Breast epithelium (tissue), 4 donors: ENCODE measurements at regions not wholly inside any gene's neighbourhood (a gene's known extent, or its start where the extent isn't known, plus 50 kb on each side); places are given as distances from the start of the nearest gene placed in this dataset.
"Not testable (repeated sequence)": the region's sequence is repeated elsewhere in the genome, so short reads cannot be mapped to it uniquely, and the experiment has no call there.

Experiments
- DNase-seq, 2 donors: peaks; one replicate each; pipeline ENCODE4 v3.0.0-alpha.2; 2019; ENCODE audit warnings: low spot score in 2 of 2
- H3K27ac ChIP-seq, 2 donors: fragments of 200-600 bp; sonication (generic) in 1 of 2; one replicate each; pipeline ENCODE4 v1.5.1; 2016 to 2019; ENCODE audit warnings: mild to moderate bottlenecking in 1 of 2
- H3K27me3 ChIP-seq, 2 donors: fragments of 200-600 bp; sonication (generic) in 1 of 2; one replicate each; pipeline versions ENCODE4 v1.5.1 to v1.6.0; 2017 to 2019; ENCODE audit warnings: control low read depth in 1 of 2, mild to moderate bottlenecking in 1 of 2
- H3K36me3 ChIP-seq: fragments of 200-600 bp; one replicate; pipeline ENCODE4 v1.5.1; 2019
- H3K4me1 ChIP-seq, 2 donors: fragments of 200-600 bp; sonication (generic); one replicate each; pipeline ENCODE4 v1.5.1; 2016 to 2019; ENCODE audit warnings: control low read depth in 1 of 2
- H3K4me3 ChIP-seq, 3 donors: fragments of 200-600 bp; sonication (generic); 1 replicate in 2 of 3; 2 replicates in 1 of 3; pipeline ENCODE4 v1.5.1; 2016 to 2019; ENCODE audit warnings: mild to moderate bottlenecking in 3 of 3, moderate library complexity in 2 of 3
- H3K9me3 ChIP-seq, 2 donors: fragments of 200-600 bp; sonication (generic) in 1 of 2; one replicate each; pipeline ENCODE4 v1.5.1; 2016 to 2019; ENCODE audit warnings: control low read depth in 1 of 2
- CTCF ChIP-seq, 3 donors: fragments of 450-650 bp; IDR thresholded peaks; one replicate each; pipeline ENCODE4 v1.5.1; 2016 to 2017; ENCODE audit warnings: antibody characterized with exemption in 3 of 3, mild to moderate bottlenecking in 3 of 3, moderate library complexity in 3 of 3
- POLR2A ChIP-seq: fragments of 450-650 bp; IDR thresholded peaks from one replicate; pipeline ENCODE4 v1.6.1; 2016; ENCODE audit warnings: antibody characterized with exemption, mild to moderate bottlenecking, moderate library complexity
- POLR2AphosphoS5 ChIP-seq, 3 donors: sonication (generic); formaldehyde crosslinking; IDR thresholded peaks; one replicate each; pipeline ENCODE4 v1.6.1; 2017; ENCODE audit warnings: antibody characterized with exemption in 3 of 3
- intact Hi-C: fragments of 100-400 bp; cut with DNase I; formaldehyde crosslinking; loops from one replicate; pipeline ENCODE4 v1.15.1; 2023; ENCODE audit warnings: low total_unique reads

- intact Hi-C loops: no loop called here
- DNase-seq: no peak
- Histone ChIP-seq H3K27me3 (no peaks in the 10 kb centered on the region), H3K4me1 (no peaks in the 10 kb centered on the region), H3K9me3 (no peaks in the 10 kb centered on the region), H3K4me3 (no peak overlapping the region), H3K36me3 (no peaks in the 10 kb centered on the region), H3K27ac (no peak overlapping the region)
- TF ChIP-seq CTCF (IDR thresholded peaks at IDR 0.05) (no peak), POLR2A (no peak), POLR2AphosphoS5 (IDR thresholded peaks at IDR 0.05) (no peak)
These were observed 516.7 kb downstream of the NEBL start for GRCh38 chr10:20380401-20380800.

- Histone ChIP-seq H3K27me3 (no peaks in the 10 kb centered on the region), H3K36me3 (no peaks in the 10 kb centered on the region), H3K4me1 (no peaks in the 10 kb centered on the region), H3K4me3 (no peak overlapping the region), H3K27ac (no peak overlapping the region), H3K9me3 (no peaks in the 10 kb centered on the region)
- TF ChIP-seq POLR2AphosphoS5 (IDR thresholded peaks at IDR 0.05) (no peak), POLR2A (no peak), CTCF (IDR thresholded peaks at IDR 0.05) (no peak)
- DNase-seq: no peak
- intact Hi-C loops: no loop called here
These were observed 524.4 kb downstream of the NEBL start for GRCh38 chr10:20372748-20373147.

- H3K4me3 ChIP-seq, H3K36me3 ChIP-seq, H3K9me3 ChIP-seq, H3K4me1 ChIP-seq, intact Hi-C loops, H3K27me3 ChIP-seq, H3K27ac ChIP-seq, DNase-seq: not testable (repeated sequence)
These were observed 526.1 kb downstream of the NEBL start for GRCh38 chr10:20370977-20371533.

- Histone ChIP-seq H3K36me3 (no peaks in the 10 kb centered on the region), H3K27ac (no peak overlapping the region), H3K27me3 (no peaks in the 10 kb centered on the region), H3K4me3 (no peak overlapping the region), H3K4me1 (no peaks in the 10 kb centered on the region), H3K9me3 (no peaks in the 10 kb centered on the region)
- intact Hi-C loops: no loop called here
- TF ChIP-seq CTCF (IDR thresholded peaks at IDR 0.05): no peak
- no peak for TF ChIP-seq POLR2AphosphoS5 (IDR thresholded peaks at IDR 0.05)
- TF ChIP-seq POLR2A: no peak
- DNase-seq: no peak
These were observed 527.0 kb downstream of the NEBL start for GRCh38 chr10:20369863-20370736.

- Histone ChIP-seq H3K9me3 (peaks cover 0 to 5% of the 10 kb centered on the region in 2 donors), H3K4me1 (no peaks in the 10 kb centered on the region), H3K4me3 (no peak overlapping the region), H3K36me3 (no peaks in the 10 kb centered on the region), H3K27ac (no peak overlapping the region), H3K27me3 (no peaks in the 10 kb centered on the region)
- intact Hi-C loops: no loop called here
- no peak for DNase-seq
- TF ChIP-seq POLR2A: no peak
- TF ChIP-seq CTCF (IDR thresholded peaks at IDR 0.05): no peak
- no peak for TF ChIP-seq POLR2AphosphoS5 (IDR thresholded peaks at IDR 0.05)
These were observed 533.4 kb downstream of the NEBL start for GRCh38 chr10:20363684-20364083.
